HAP-1 (cell line): ENCODE measurements at regions not wholly inside any gene's neighbourhood (a gene's known extent, or its start where the extent isn't known, plus 50 kb on each side); places are given as distances from the start of the nearest gene placed in this dataset.

ENCODE experiments used
- DNase-seq, 2 experiments: peaks; one replicate each; pipeline ENCODE4 v3.0.0-alpha.2; 2016 to 2020; ENCODE audit warnings: low spot score in 2 of 2
- H3K27me3 ChIP-seq: fragments of 250-450 bp; sonication (Bioruptor Pico); 2 replicates; pipeline ENCODE4 v1.5.1; 2020; ENCODE audit warnings: low read depth, mild to moderate bottlenecking, moderate library complexity
- H3K36me3 ChIP-seq: fragments of 250-450 bp; sonication (Bioruptor Pico); replicated peaks from 2 replicates; pipeline ENCODE4 v1.5.1; 2020; ENCODE audit warnings: mild to moderate bottlenecking
- H3K4me1 ChIP-seq: fragments of 250-450 bp; sonication (Bioruptor Pico); 2 replicates; pipeline ENCODE4 v1.5.1; 2020; ENCODE audit warnings: mild to moderate bottlenecking
- H3K4me3 ChIP-seq: fragments of 250-450 bp; sonication (Bioruptor Pico); 2 replicates; pipeline ENCODE4 v1.5.1; 2020; ENCODE audit warnings: mild to moderate bottlenecking, moderate library complexity
- H3K9me3 ChIP-seq: fragments of 250-450 bp; sonication (Bioruptor Pico); 2 replicates; pipeline ENCODE4 v1.5.1; 2020; ENCODE audit warnings: mild to moderate bottlenecking, moderate library complexity
- in situ Hi-C: fragments of 300-500 bp; cut with MboI; formaldehyde crosslinking; loops from 3 replicates; pipeline ENCODE4 v1.14.3; 2020; ENCODE audit warnings: low sequenced_read_pairs, inconsistent platforms, mixed read lengths

DNA sequence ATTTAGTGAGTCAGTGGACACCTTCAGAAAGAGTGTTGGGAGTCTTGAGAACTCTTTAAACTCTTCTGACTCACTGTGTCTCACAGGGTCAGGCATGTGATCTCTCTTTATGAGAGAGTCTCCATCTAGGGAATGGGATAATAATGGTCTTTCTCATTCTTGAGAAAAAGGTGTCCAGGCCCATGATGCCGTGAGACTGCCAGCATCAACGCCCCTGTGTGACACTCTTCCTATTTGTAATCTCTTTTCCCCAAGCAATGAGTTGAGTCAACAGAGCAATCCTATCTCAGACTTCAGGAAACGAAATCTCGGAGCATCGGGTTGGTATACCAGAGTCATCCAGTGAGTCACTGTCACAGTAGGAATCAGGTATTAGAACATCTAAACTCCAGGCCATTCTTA is 82.3 kb upstream of the BMP2 start:
- no peak for DNase-seq
- in situ Hi-C loops = no loop called here
- no peaks in the 10 kb centered on the region for H3K27me3 ChIP-seq
- H3K4me1 ChIP-seq = no peaks in the 10 kb centered on the region
- no peaks in the 10 kb centered on the region for H3K36me3 ChIP-seq
- no peak overlapping the region for H3K4me3 ChIP-seq
- H3K9me3 ChIP-seq = no peaks in the 10 kb centered on the region

DNA sequence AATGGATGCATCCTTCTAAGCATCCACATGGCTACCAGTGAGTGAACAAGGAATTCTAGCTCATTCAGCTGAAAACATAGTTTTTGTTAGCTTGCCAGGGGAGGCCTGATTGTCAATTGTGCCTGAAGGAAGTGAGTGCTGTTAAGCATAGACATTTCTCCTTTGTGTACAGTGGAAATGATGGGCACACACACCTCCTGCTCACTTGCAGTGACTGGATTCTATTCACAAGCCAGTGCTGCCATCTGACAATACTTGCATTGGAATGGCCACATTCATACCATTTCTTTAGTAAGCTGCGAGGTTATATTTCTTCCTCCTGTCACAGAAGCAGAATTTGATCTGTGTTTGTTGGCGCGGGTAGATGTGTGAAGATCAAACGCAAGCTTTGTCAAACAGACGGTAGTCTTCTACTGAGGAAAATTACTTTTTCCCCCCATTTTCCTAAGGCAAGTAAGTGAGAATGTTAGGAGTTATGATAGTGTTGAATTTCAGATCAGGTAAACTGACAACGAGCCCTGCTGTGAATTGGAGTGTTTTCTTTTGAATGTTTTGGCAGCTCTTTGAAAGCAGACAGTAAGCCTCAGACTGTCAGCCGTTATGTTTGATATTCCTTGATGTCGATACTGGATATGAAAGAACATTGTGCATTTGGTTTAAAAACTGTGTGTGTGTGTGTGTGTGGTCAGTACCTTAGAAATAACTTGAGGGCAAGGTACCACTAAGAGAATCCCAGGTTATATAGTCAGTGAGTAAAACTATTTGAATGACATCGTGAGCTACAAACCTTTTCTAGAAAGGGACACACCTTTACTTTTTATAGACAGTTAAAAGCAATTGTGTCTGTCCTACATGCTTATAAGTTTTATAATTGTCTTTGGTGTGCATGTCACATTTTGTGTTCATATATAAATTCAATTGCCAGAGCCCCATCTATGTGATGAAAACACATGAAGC is 84.2 kb upstream of the BMP2 start:
- Histone ChIP-seq H3K36me3 (no peaks in the 10 kb centered on the region), H3K4me3 (no peak overlapping the region), H3K4me1 (no peaks in the 10 kb centered on the region), H3K27me3 (no peaks in the 10 kb centered on the region), H3K9me3 (no peaks in the 10 kb centered on the region)
- in situ Hi-C loops = no loop called here
- DNase-seq = no peak

- Histone ChIP-seq H3K9me3 (no peaks in the 10 kb centered on the region), H3K36me3 (no peaks in the 10 kb centered on the region), H3K4me1 (no peaks in the 10 kb centered on the region), H3K4me3 (no peak overlapping the region), H3K27me3 (no peaks in the 10 kb centered on the region)
- in situ Hi-C loops = no loop called here
- no peak for DNase-seq
Measured at GRCh38 chr20:6680854-6681253, 86.6 kb upstream of the BMP2 start.

DNA sequence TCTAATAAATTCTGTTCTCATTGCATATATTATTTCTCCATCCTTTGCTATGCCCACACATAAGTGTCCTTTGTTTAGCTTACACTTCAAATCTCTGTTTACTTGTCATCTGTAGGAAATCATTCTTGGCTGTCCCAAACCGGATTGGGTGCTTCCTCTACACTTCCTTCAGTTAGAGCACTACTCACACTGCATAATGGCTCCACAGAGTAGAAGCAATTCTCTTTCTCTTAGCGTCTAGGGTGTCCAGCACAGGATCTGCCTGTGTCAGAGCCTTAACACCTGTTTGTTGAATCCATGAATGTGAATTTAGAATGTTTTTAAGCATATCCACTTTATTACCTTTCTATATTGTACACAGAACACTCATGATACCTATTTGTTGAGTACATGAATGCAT is 87.0 kb upstream of the BMP2 start:
- in situ Hi-C loops = no loop called here
- H3K27me3 ChIP-seq = no peaks in the 10 kb centered on the region
- no peaks in the 10 kb centered on the region for H3K36me3 ChIP-seq
- no peak overlapping the region for H3K4me3 ChIP-seq
- H3K9me3 ChIP-seq = no peaks in the 10 kb centered on the region
- no peaks in the 10 kb centered on the region for H3K4me1 ChIP-seq
- no peak for DNase-seq

DNA sequence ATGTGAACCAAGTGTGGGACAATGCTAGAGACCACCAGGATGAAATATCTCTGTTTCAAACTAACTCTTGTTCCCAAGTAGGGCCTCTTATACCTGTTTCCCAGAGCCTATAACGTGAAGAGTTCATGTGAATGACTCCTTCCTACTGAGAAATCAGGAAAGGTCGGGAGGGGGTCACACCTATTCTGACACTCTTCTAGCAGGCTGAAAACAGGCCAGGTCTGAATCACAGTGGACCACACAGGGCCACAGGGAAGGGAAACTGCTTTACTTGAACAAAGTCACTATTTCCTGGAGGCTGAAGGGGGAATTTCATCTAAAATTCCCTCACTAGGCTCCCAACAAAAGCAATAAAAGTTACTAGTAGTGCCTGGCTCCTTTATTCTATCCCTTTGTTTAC is 88.4 kb upstream of the BMP2 start:
- H3K4me1 ChIP-seq = no peaks in the 10 kb centered on the region
- no peaks in the 10 kb centered on the region for H3K9me3 ChIP-seq
- no peak for DNase-seq
- in situ Hi-C loops = no loop called here
- H3K4me3 ChIP-seq = no peak overlapping the region
- no peaks in the 10 kb centered on the region for H3K27me3 ChIP-seq
- no peaks in the 10 kb centered on the region for H3K36me3 ChIP-seq

DNA sequence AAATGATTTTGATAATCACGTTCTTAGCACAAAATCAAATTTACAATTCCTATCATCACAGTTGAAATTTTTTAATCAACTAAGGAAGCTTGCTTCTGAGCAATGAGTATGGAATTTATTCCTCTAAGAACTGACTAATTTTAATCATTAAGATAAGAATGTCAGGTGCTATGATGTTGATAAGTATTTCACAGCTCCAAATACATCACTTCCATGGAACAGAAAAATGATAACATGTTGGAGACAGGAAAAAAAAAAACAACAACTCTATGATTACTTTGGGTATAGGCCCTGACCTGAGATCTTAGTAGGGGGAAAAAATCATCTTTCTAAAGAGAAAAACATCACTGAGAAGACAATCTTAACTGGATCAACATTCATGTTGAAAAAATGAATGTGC is 89.4 kb upstream of the BMP2 start:
- no peaks in the 10 kb centered on the region for H3K27me3 ChIP-seq

GRCh38 chr20:6674831-6675230 is 92.7 kb upstream of the BMP2 start:
- Histone ChIP-seq H3K36me3 (no peaks in the 10 kb centered on the region), H3K4me3 (no peak overlapping the region), H3K4me1 (no peaks in the 10 kb centered on the region), H3K27me3 (no peaks in the 10 kb centered on the region), H3K9me3 (no peaks in the 10 kb centered on the region)
- no peak for DNase-seq
- in situ Hi-C loops = no loop called here

More for the DNA sequence above, 89.4 kb upstream of the BMP2 start:
- in situ Hi-C loops = no loop called here
- DNase-seq = no peak
- H3K36me3 ChIP-seq = no peaks in the 10 kb centered on the region
- no peaks in the 10 kb centered on the region for H3K4me1 ChIP-seq
- no peak overlapping the region for H3K4me3 ChIP-seq
- H3K9me3 ChIP-seq = no peaks in the 10 kb centered on the region

GRCh38 chr20:6673071-6673470 is 94.4 kb upstream of the BMP2 start:
- in situ Hi-C loops = no loop called here
- H3K4me1 ChIP-seq = no peaks in the 10 kb centered on the region
- no peaks in the 10 kb centered on the region for H3K36me3 ChIP-seq
- H3K27me3 ChIP-seq = no peaks in the 10 kb centered on the region
- H3K9me3 ChIP-seq = no peaks in the 10 kb centered on the region
- no peak for DNase-seq
- no peak overlapping the region for H3K4me3 ChIP-seq

GRCh38 chr20:6671829-6672228 is 95.7 kb upstream of the BMP2 start:
- DNase-seq = no peak
- Histone ChIP-seq H3K36me3 (no peaks in the 10 kb centered on the region), H3K27me3 (no peaks in the 10 kb centered on the region), H3K9me3 (no peaks in the 10 kb centered on the region), H3K4me3 (no peak overlapping the region), H3K4me1 (no peaks in the 10 kb centered on the region)
- in situ Hi-C loops = no loop called here

GRCh38 chr20:6668546-6668945 is 98.9 kb upstream of the BMP2 start:
- in situ Hi-C loops = no loop called here
- Histone ChIP-seq H3K4me3 (no peak overlapping the region), H3K36me3 (no peaks in the 10 kb centered on the region), H3K27me3 (no peaks in the 10 kb centered on the region), H3K4me1 (no peaks in the 10 kb centered on the region), H3K9me3 (no peaks in the 10 kb centered on the region)
- no peak for DNase-seq

- DNase-seq = no peak
- H3K36me3 ChIP-seq = no peaks in the 10 kb centered on the region
- H3K4me1 ChIP-seq = no peaks in the 10 kb centered on the region
- no peak overlapping the region for H3K4me3 ChIP-seq
- in situ Hi-C loops = no loop called here
- H3K27me3 ChIP-seq = no peaks in the 10 kb centered on the region
- no peaks in the 10 kb centered on the region for H3K9me3 ChIP-seq
Measured at GRCh38 chr20:6665621-6666355, 101.7 kb upstream of the BMP2 start.

- H3K4me1 ChIP-seq = no peaks in the 10 kb centered on the region
- in situ Hi-C loops = no loop called here
- no peak for DNase-seq
- no peaks in the 10 kb centered on the region for H3K36me3 ChIP-seq
- no peak overlapping the region for H3K4me3 ChIP-seq
- no peaks in the 10 kb centered on the region for H3K27me3 ChIP-seq
- H3K9me3 ChIP-seq = no peaks in the 10 kb centered on the region
Measured at GRCh38 chr20:6665161-6665560, 102.3 kb upstream of the BMP2 start.

GRCh38 chr20:6664574-6664973 is 102.9 kb upstream of the BMP2 start:
- no peaks in the 10 kb centered on the region for H3K27me3 ChIP-seq
- H3K36me3 ChIP-seq = no peaks in the 10 kb centered on the region
- no peaks in the 10 kb centered on the region for H3K4me1 ChIP-seq
- in situ Hi-C loops = no loop called here
- H3K4me3 ChIP-seq = no peak overlapping the region
- DNase-seq = no peak
- no peaks in the 10 kb centered on the region for H3K9me3 ChIP-seq

GRCh38 chr20:6663751-6664388 is 103.6 kb upstream of the BMP2 start:
- no peak overlapping the region for H3K4me3 ChIP-seq
- in situ Hi-C loops = no loop called here
- H3K9me3 ChIP-seq = no peaks in the 10 kb centered on the region
- H3K4me1 ChIP-seq = no peaks in the 10 kb centered on the region
- H3K36me3 ChIP-seq = no peaks in the 10 kb centered on the region
- no peak for DNase-seq
- H3K27me3 ChIP-seq = no peaks in the 10 kb centered on the region
